GM19023 (cell line): ENCODE measurements at regions not wholly inside any gene's neighbourhood (a gene's known extent, or its start where the extent isn't known, plus 50 kb on each side); places are given as distances from the start of the nearest gene placed in this dataset.
"Not testable (repeated sequence)": the region's sequence is repeated elsewhere in the genome, so short reads cannot be mapped to it uniquely, and the experiment has no call there.

Experiments
- ATAC-seq: cut with Tn5 transposase; IDR thresholded peaks from one replicate; pipeline ENCODE4 v1.9.1; 2021; ENCODE audit warnings: mild to moderate bottlenecking, moderate library complexity; ENCODE audit not compliant: unreplicated experiment

DNA sequence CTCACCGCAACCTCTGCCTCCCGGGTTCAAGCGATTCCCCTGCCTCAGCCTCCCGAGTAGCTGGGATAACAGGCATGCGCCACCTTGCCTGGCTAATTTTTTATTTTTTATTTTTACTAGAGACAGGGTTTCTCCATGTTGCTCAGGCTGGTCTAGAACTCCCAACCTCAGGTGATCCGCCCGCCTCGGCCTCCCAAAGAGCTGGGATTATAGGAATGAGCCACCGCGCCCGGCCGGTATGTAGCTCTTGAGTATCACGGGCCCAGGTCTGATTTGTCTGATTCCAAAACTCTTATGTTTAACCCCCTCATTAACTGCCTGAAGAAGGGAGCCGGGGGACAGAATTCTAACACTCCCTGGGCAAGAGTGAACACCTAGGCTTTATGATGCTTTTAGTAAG is 91.7 kb upstream of the OLIG2 start:
- ATAC-seq, result not testable (repeated sequence)

DNA sequence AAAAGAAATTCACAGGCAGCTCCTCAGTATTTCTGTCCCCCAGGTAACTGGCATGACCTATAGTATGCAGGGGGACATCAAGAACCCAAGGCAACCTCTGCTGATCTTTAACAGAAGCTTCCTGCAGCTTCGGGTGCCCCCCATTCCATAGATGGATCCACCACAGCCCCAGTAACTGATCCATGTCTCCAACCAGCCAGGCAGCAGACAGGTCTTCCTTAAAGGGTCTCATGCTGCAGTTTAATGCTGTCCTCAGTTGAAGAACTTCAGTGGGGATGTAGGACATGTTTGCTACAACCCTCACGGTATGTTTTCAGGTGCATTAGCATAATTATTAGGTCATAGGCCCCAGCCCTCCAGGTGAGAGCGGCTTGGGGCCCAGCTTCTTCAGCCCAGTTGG is 90.9 kb upstream of the OLIG2 start:
- ATAC-seq, result no peak

DNA sequence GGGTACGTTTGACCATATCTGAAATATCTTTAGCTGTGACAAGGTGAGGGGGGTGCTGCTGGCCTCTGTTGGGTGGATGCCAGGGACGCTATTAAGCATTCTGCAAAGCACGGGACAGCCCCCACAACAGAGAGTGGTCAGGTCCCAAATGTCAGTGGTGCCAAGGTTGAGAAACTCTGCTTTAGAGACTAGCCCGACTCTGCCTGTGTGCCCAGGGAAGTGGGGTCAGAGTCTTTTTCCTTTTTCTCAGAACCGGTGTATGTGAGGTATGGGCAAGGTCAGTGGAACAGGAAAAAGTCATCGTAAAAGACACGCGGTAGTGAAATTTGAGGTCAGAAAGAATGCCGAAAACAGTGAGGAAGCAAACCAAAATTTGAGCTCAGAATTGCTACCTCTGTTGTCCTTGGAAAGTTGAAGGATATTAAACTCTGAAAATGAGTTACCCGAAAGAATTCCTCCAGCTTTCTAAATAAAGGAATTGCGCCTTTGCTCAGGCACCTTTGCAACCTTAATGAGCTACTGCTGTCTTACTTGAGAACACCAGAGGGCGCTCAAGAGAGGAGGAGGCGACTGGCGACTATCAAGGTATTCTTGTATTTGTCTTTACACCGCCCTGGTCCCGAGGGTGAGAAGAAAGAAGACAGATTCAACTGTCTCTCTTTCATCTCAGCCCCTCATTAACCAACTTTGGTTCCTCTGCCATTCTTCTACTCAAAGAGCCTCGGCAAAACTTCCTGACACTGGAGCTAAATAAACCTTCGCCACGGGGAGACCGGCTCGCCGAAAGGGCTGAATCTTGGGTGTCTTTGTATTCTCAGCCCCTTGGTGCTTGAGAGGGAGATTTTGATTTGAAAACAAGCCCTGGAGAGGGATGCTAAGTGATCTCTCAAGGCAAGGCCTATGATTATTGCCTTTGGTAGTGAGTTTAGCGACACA is 85.4 kb upstream of the OLIG2 start:
- no peak for ATAC-seq

DNA sequence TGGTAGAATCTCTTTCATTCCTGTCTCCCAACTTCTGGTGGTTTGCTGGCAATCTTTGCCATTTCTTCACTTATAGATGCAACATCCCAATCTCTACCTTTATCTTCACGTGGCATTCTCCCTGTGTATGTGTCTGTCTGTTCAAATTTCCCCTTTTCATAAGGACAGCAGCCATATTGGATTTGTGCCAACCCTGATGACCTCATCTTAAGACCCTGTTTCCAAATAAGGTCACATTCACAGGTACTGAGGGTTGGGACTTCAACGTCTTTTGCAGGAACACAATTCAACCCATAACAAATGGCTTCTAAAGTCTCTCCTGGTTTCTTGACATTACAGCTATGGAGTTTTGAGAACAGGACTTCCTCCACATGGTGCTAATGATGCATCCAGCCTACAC is 84.5 kb upstream of the OLIG2 start:
- no peak for ATAC-seq

DNA sequence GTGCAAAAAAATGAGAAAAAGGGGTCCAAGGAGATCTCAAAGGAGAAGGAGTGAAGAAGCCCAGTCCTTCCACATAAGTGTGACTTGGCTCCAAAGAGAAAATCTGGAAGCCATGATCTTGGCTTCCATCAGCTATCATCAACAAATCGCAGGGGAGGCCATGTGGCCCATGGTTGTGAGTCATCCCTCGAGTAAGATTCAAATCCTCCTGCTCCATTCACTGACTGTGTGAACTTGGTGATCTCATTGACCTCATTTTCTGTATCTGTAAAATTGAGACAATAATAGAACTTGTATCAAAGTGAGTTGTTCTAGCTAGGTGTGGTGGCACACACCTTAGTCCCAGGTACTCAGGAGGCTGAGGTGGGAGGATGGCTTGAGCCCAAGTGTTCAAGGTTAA is 79.1 kb upstream of the OLIG2 start:
- ATAC-seq, result no peak

DNA sequence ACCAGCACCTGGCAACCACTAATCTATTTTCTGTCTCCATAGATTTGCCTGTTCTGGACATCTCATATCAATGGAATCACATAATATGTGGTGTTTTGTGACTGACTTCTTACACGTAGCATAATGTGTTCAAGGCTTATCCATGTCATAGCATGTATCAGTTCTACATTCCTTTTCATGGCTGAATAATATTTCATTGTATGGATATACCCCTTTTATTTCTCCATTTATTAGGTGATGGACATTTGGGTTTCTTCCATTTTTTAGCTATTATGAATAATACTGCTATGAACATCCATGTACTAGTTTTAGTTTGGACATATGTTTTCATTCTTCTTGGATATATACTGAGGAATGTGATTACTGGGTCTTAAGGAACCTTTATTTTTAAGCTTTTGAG is 78.0 kb upstream of the OLIG2 start:
- no peak for ATAC-seq

DNA sequence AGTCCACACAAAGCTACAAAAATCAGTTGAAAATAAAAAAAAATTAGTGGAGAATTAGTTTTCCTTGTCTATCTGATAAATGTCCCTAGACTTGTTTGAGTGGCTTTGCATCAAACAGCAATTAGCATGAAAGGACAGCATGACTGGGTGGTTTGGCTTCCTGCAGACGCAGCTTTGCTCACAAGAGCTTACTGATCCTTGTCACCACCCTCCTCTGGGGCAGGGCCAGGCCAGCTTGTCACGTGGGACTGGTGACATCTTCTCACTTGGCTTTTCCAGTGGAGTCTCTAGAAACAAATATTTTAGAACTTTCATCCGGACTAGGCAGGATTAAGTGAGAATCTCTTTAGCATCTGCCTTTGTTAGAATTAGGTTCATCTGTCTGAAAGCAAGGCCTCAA is 76.0 kb upstream of the OLIG2 start:
- ATAC-seq, result no peak

DNA sequence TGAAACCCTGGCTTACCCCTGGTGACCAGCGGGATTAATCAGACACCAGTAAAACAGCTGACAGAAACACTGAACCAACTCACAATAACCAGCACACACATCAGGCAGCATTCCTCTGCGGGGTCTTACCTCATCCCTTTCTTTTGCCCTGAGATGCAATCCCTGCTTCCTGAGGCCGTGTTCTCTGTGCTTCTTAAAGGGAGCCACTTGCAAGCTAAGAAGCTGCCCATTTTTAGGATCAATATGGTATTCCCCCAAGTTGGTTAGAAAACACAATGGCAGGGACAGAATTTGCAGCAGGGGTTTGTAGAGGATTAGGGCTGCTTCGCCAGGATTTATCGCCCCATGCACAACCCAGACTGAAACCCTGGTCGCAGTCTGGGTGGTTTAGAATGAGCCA is 74.7 kb upstream of the OLIG2 start:
- ATAC-seq, result no peak

DNA sequence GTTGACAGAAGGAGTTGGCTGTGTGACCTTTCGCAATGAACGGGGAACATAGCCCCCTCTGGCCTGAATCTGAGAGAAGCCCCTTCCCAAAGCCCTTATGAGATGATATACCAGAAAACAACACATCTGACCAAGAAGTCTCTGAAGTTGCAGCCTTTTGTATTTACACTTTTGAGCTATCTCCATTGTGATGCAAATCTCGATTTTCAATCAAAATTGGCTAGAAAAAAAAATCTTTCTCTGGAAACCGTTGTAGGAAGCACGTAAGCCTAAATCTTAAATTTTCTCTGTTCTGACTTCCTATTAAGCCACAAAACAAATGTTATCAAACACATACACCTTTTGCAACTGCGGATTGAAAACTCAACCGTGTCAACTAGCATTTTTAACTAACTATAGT is 71.4 kb upstream of the OLIG2 start:
- ATAC-seq, result no peak

DNA sequence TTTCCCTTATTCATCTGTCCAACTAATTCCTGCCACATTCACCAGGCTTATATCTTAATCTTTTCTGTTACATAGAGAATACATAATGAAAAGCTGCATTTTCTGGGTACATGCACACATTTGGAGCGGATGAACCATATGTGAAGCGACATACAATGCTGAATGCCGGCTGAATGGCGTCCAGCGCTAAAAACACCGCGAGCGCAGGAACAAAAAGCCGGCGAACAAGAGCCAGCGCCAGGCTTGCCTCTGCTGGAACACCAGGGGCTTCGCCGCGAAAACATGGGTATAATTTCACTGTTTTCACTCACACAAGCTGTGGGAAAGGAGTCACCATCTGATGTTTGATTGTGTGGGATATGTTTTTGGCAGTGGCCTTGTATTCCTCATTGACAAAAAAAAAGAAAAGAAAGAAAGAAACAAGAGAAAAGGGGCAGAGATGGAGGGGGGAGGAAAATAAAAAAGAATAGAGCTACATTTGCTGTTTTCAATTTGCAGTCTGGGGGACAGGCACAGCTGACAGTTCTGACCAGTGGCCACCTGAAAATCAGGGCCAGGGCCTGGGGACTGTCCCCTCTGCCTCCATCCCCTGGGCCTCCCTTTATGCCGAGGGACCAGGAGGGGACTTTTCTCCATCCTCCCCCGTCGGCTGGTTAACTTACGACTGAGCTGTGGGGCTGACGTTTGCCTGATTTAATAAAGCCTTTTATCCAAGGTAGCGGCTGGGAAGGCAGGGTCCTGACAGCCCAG is 70.2 kb upstream of the OLIG2 start:
- ATAC-seq, result no peak

DNA sequence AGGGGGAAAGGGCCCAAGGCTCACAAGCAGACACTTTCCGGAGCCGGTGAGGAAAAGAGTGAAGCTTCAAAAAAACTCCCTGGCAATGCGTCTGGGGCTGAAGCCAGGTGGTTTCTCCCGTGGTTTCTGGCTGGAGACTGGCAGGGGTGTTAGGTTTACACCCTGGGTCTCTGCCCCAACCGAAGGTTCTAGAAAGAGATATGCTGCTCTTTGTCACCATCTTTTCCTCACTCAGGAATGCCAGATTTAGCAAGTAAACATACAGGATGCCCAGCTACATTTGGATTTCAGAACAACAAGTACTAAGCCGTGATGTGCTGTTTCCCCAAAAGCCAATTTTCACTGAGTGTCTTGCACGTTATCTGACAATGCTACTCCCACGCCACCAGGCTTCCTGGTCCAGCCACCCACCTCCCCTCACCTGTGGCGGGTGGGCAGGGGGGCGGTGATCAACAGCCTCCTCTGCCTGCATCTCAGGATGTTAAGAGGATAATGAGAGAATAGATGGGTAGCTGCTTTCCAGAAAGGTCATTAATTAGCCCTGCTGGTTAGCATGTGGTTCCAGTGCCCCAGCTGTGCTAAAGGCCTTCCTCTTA is 69.6 kb upstream of the OLIG2 start:
- no peak for ATAC-seq

DNA sequence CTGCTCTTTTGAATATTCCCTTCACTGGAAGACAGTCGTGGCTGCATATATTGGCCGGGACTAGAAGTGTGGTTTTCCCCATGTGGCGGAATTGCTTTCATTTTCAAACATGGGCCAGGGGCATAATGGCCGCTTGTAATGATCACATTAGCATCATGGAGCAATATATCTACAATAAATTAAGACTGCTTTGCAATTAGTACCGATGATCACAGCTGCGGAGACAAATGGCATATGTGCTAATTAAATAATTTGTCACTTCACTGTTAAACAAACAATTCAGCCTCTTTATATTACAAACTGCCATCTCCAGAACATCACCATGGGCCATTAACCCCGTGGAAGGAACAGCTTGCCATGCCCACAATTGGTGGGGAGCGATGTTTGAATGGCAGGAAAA is 68.2 kb upstream of the OLIG2 start:
- ATAC-seq, result no peak

DNA sequence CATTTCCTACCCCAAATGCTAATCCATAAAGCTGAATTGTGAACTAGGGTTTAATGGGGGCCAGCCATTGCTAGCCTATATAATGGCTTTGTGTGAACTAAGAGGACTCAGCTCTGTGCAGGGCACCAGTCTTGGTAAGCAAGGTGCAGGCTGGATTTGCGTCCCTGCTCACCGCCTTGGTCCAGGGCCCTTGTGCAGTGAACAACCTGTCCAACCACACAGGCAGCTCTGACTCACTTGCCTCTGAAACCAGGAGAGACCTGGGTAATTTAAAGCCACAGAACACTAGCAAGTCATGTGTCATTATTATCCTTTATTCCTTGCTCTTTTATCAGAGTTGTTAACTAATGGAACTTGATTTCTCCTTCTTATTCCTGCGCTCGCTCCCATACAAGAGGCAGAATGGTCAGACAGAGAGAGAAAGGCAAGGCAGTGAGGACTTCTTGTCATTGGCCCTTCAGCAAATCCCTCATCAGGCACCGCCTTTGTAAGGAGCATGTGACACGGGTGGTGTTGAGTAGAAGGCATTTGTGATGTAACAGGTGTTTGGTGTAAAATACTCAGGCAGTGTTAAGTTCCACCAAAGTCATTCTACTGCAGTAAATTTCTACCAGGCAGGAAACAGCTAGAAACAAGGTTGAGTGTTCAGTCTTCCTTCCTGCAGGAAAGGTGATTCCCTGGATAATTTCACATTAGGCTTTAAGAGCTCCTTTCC is 67.3 kb upstream of the OLIG2 start:
- no peak for ATAC-seq

DNA sequence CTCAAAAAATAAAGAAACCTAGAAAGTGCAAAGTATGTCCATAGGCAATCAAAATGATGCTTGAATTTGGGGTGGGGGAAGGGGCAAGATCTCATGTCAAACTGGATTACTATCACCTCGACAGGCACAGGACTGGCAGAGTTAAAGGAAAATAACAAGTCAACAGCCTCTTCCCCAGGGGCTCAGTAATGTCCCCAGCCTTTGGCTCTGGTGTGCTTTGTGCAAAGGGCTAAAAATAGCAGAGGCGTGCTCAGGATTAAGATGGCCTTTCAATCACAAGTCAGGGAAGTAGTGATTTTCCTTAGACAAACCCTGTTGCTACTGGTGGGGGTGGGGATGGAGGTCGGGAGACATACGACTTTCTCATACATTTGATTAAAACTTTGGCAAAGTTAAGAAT is 63.5 kb upstream of the OLIG2 start:
- no peak for ATAC-seq

DNA sequence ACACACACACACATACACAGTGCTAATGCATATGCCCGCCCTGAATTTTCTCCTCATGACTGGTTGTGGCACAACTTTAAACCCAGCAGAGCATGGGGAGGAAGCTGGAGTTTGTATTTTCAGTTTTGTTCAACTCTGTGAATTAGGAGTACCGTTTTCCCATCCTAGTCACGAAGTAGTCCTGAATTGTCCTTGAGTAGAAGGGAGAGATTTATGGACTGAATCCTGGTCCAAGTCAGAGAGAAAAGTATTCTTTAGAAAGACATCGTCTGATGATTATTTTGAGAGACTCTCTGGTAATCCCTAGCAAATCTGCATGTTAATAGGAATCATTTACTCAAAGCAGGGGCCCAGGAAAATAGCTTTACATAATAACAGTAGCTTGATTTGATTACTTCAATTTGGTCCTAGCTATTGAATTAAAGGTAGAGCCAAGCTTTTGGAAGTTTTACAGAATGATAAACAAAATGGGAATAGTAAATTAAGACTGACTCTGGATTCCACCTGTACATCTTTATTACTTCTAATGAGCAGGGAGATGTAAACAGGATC is 60.5 kb upstream of the OLIG2 start:
- ATAC-seq, result no peak

DNA sequence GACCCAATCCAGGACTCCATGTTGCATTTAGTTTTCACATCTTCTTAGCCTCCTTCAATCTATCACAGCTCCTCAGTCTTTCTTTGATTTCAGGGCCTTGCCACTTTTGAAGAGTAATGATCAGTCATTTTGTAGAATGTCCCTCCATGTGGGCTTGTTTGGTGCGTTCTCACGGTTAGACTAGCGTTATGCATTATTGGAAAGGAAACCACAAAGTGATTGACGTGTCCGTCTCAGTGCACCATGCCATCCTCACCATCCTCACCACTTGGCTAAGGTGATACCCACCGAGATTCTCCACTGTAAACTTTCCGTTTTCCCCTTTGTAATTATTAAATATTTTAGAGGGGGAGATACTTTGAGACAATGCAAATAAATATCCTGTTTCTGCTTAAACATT is 59.6 kb upstream of the OLIG2 start:
- ATAC-seq, result no peak

DNA sequence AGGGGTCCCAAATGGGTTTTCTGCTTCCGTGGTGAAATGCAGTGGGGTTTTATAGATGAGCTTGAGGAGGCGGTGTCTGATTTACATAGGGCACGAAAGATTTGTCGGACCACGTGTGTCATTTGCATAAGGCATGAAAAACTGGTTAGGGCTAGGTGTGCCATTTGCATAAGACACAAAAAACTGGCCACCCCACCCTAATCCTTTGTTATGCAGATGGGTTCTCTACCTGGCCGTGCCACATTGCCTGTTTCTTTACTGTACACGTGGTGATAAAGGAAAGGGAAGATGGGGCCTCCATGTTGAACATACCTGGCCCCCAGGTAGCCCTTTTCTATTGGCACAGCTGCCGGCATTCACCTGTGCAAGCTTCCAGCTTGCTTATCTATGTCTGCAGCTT is 57.6 kb upstream of the OLIG2 start:
- not testable (repeated sequence) for ATAC-seq

DNA sequence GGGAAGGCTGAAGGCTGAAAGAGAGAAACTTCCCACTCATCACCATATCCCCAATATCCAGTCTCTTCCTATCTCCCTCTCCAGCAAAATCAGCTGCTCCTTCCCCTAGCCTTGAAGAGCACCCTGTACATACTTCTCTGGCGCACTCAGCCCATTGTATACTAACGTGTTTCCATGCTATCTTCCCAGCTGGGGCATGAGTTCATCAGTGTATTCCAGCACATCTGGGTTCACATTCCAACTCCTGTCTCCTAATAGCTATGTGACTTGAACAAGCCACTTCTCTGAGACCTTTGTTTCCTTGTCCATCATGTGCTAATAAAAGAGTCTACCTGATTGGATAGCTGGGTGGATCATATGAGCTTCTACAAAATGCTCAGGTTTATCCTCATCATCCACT is 51.1 kb upstream of the OLIG2 start:
- ATAC-seq, result no peak

DNA sequence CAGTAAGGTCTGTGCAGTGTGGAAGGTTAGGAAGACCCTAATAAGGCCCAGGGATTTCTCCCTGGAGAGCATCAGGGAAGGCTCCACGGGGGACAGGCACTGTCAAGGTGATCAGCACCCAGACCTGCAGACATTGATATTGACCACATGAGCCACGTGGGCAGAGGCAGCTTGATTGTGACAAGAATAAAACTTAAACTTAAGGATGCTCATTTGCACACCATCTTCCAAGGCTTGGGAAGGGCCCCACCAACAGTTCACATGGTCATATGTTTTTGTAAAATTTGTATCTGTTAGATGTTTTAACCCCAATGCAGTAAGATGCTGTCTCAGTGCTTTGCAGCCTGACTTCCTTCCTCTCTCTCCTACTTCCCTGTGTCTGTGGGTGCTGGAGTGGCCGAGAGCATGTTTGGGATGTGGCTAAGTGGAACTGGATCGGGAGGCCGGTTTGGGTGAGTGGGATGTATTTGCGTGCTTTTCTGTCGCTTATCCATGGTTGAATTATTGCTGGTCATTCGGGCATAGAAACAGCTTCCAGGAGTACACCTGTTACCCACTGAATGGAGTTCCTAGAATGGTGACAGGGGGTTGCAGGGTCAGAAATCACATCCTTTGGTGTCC is 49.8 kb upstream of the OLIG2 start:
- ATAC-seq, result no peak
